ENCODE measurements at regions not wholly inside any gene's neighbourhood (a gene's known extent, or its start where the extent isn't known, plus 50 kb on each side); places are given as distances from the start of the nearest gene placed in this dataset.
"Not testable (repeated sequence)": the region's sequence is repeated elsewhere in the genome, so short reads cannot be mapped to it uniquely, and the experiment has no call there.

GRCh38 chr7:128561116-128561722 is 84.7 kb downstream of the METTL2B start:
- FAIRE-seq; DNase-seq (ENCODE audit: insufficient read length): not testable (repeated sequence)

- not testable (repeated sequence) for FAIRE-seq; DNase-seq (ENCODE audit: insufficient read length)
These were observed 86.2 kb downstream of the METTL2B start for GRCh38 chr7:128562795-128563194.

- DNase-seq (ENCODE audit: insufficient read length); FAIRE-seq: not testable (repeated sequence)
These were observed 87.7 kb downstream of the METTL2B start for GRCh38 chr7:128564123-128564700.

- not testable (repeated sequence) for DNase-seq (ENCODE audit: insufficient read length); FAIRE-seq
These were observed 88.7 kb downstream of the METTL2B start for GRCh38 chr7:128564932-128565864.

GRCh38 chr7:128575277-128575676 is 96.8 kb upstream of the GARIN1A start:
- not testable (repeated sequence) for DNase-seq (ENCODE audit: insufficient read length); FAIRE-seq

- not testable (repeated sequence) for DNase-seq (ENCODE audit: insufficient read length); FAIRE-seq
These were observed 95.1 kb upstream of the GARIN1A start for GRCh38 chr7:128576953-128577352.

GRCh38 chr7:128579843-128580242 is 92.2 kb upstream of the GARIN1A start:
- FAIRE-seq; DNase-seq (ENCODE audit: insufficient read length): not testable (repeated sequence)

- not testable (repeated sequence) for DNase-seq (ENCODE audit: insufficient read length); FAIRE-seq
These were observed 91.0 kb upstream of the GARIN1A start for GRCh38 chr7:128581100-128581499.

GRCh38 chr7:128581825-128582561 is 90.1 kb upstream of the GARIN1A start:
- peak; percentile 30 for FAIRE-seq
- not testable (repeated sequence) for DNase-seq (ENCODE audit: insufficient read length)

- FAIRE-seq; DNase-seq (ENCODE audit: insufficient read length): not testable (repeated sequence)
These were observed 85.4 kb upstream of the GARIN1A start for GRCh38 chr7:128586715-128587114.

GRCh38 chr7:128591705-128592104 is 80.4 kb upstream of the GARIN1A start:
- FAIRE-seq = peak; percentile 63
- no peak for DNase-seq (ENCODE audit: insufficient read length)
- TF ChIP-seq TAF1 (IDR thresholded peaks at IDR 0.05; ENCODE audit: borderline replicate concordance, low read depth, low read length) (no peak), POLR2AphosphoS5 (IDR thresholded peaks at IDR 0.05; ENCODE audit: low read depth, low read length) (no peak), POLR2A (IDR thresholded peaks at IDR 0.05; ENCODE audit: low read depth, low read length) (no peak)

- not testable (repeated sequence) for FAIRE-seq; DNase-seq (ENCODE audit: insufficient read length)
These were observed 79.9 kb upstream of the GARIN1A start for GRCh38 chr7:128592209-128592608.

- not testable (repeated sequence) for DNase-seq (ENCODE audit: insufficient read length); FAIRE-seq
These were observed 78.0 kb upstream of the GARIN1A start for GRCh38 chr7:128594061-128594460.

- FAIRE-seq = not testable (repeated sequence)
These were observed 75.6 kb upstream of the GARIN1A start for GRCh38 chr7:128596336-128597128.

GRCh38 chr7:128598946-128599345 is 73.1 kb upstream of the GARIN1A start:
- not testable (repeated sequence) for FAIRE-seq; DNase-seq (ENCODE audit: insufficient read length)

More at GRCh38 chr7:128596336-128597128, 75.6 kb upstream of the GARIN1A start:
- not testable (repeated sequence) for DNase-seq (ENCODE audit: insufficient read length)

GRCh38 chr7:128608678-128609421 is 63.2 kb upstream of the GARIN1A start:
- FAIRE-seq = peak; percentile 98
- not testable (repeated sequence) for DNase-seq (ENCODE audit: insufficient read length)

- FAIRE-seq = not testable (repeated sequence)
These were observed 58.7 kb upstream of the GARIN1A start for GRCh38 chr7:128613366-128613765.

GRCh38 chr7:128614812-128615211 is 57.3 kb upstream of the GARIN1A start:
- FAIRE-seq; DNase-seq (ENCODE audit: insufficient read length): not testable (repeated sequence)

More at GRCh38 chr7:128613366-128613765, 58.7 kb upstream of the GARIN1A start:
- DNase-seq (ENCODE audit: insufficient read length) = not testable (repeated sequence)
